ENCODE measurements at regions not wholly inside any gene's neighbourhood (a gene's known extent, or its start where the extent isn't known, plus 50 kb on each side); places are given as distances from the start of the nearest gene placed in this dataset.
"Not testable (repeated sequence)": the region's sequence is repeated elsewhere in the genome, so short reads cannot be mapped to it uniquely, and the experiment has no call there.

- not testable (repeated sequence) for TF ChIP-seq CTCF, POLR2A (IDR thresholded peaks at IDR 0.05)
Observed at GRCh38 chr1:149371955-149372354, 102.9 kb upstream of the NBPF19 start.
